Caco-2 (cell line): ENCODE measurements at regions not wholly inside any gene's neighbourhood (a gene's known extent, or its start where the extent isn't known, plus 50 kb on each side); places are given as distances from the start of the nearest gene placed in this dataset.

Experiments used
- BruUV-seq: library from RNA; stranded (reverse); fragments of 400-500 nt; replicated peaks from 2 replicates; lab custom pipeline; 2021; lab: Mats Ljungman, UMichigan
- CTCF ChIA-PET: fragments of 300-600 bp; sonication (Branson Sonifier 250); formaldehyde crosslinking; loops from one replicate; lab custom pipeline; 2022; ENCODE audit warnings: antibody characterized with exemption; lab: Charles Lee
- POLR2A ChIA-PET: fragments of 300-600 bp; sonication (Branson Sonifier 250); formaldehyde crosslinking; loops from one replicate; lab custom pipeline; 2022; ENCODE audit warnings: antibody characterized with exemption; lab: Charles Lee
- DNase-seq, 2 experiments: peaks; one replicate each; pipeline versions ENCODE4 v3.0.0 to v3.0.0-alpha.2; 2020 to 2022
- H3K27me3 ChIP-seq: replicated peaks from 2 replicates; pipeline ENCODE4 v1.6.0; 2011; ENCODE audit warnings: low read length; ENCODE audit not compliant: control insufficient read depth, insufficient read depth
- H3K36me3 ChIP-seq: 2 replicates; pipeline ENCODE4 v1.5.1; 2011; ENCODE audit warnings: low read length; ENCODE audit not compliant: control insufficient read depth, insufficient read depth
- H3K4me1 ChIP-seq: fragments of 250-450 bp; sonication (Bioruptor Pico); 2 replicates; pipeline ENCODE4 v1.5.1; 2020; ENCODE audit warnings: mild to moderate bottlenecking
- H3K4me3 ChIP-seq: 2 replicates; pipeline ENCODE4 v1.5.1; 2011; ENCODE audit warnings: low read depth, mild to moderate bottlenecking, control low read depth, low read length
- H3K9me3 ChIP-seq: fragments of 250-450 bp; sonication (Bioruptor Pico); 2 replicates; pipeline ENCODE4 v1.5.1; 2020; ENCODE audit warnings: mild to moderate bottlenecking, moderate library complexity
- H3K27ac Mint-ChIP-seq: one replicate; pipeline ENCODE4 v1.8.0; 2022; ENCODE audit warnings: mixed read lengths; ENCODE audit not compliant: unreplicated experiment
- H3K27me3 Mint-ChIP-seq: one replicate; pipeline ENCODE4 v1.8.0; 2022; ENCODE audit warnings: mixed read lengths; ENCODE audit not compliant: insufficient read depth, unreplicated experiment
- H3K36me3 Mint-ChIP-seq: one replicate; pipeline ENCODE4 v1.8.0; 2022; ENCODE audit warnings: mild to moderate bottlenecking, mixed read lengths; ENCODE audit not compliant: insufficient read depth, unreplicated experiment
- H3K4me1 Mint-ChIP-seq: one replicate; pipeline ENCODE4 v1.8.0; 2022; ENCODE audit warnings: low read depth, mixed read lengths; ENCODE audit not compliant: unreplicated experiment
- H3K4me3 Mint-ChIP-seq: one replicate; pipeline ENCODE4 v1.8.0; 2022; ENCODE audit warnings: mild to moderate bottlenecking, moderate library complexity, mixed read lengths; ENCODE audit not compliant: unreplicated experiment
- H3K9me3 Mint-ChIP-seq: one replicate; pipeline ENCODE4 v1.8.0; 2022; ENCODE audit warnings: mixed read lengths; ENCODE audit not compliant: unreplicated experiment
- intact Hi-C: fragments of 100-400 bp; cut with micrococcal nuclease; formaldehyde crosslinking; loops from one replicate; pipeline ENCODE4 v1.10.0; 2022; ENCODE audit not compliant: unreplicated experiment
- TF ChIP-seq, protein P1 (sequence below), 2 experiments: fragments of 200-600 bp in 1 of 2; IDR thresholded peaks; 1 replicate in 1 of 2; 2 replicates in 1 of 2; pipeline versions ENCODE4 v1.5.1 to v1.8.0; 2011 to 2022; ENCODE audit warnings: antibody characterized with exemption in 1 of 2, control low read depth in 1 of 2, inconsistent platforms in 1 of 2, low read depth in 1 of 2, low read length in 1 of 2, mild to moderate bottlenecking in 1 of 2, moderate library complexity in 1 of 2; ENCODE audit not compliant: insufficient read depth in 1 of 2, severe bottlenecking in 1 of 2, unreplicated experiment in 1 of 2

DNA sequence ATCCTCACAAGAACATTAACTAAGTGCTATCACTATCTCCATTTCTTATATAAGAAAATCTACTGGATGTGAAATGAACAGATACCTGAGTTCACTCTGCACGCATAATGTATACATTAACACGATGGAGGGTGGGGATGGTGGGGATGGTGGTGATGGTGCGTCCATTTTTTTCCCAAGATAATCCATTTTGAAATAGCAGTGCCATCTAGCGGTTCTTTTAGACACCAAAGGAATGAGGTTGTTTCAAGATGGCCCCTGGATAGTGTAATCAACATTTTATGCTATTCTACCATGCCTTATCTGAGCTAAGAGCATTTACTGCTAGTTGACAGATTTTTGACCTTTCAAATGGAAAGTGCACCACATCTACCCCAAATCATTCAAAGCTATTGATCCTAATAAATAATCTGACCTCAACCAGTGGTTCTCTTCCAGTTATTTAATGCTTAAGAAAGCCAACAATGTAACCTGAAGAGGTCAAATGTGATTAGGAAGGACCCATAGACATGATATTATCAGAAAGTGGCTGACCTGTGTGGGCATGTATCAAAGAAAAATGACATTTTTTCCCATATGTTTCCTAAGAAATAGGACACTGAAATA is 714.7 kb upstream of the TENM4 start:
- TF ChIP-seq, protein P1, sequence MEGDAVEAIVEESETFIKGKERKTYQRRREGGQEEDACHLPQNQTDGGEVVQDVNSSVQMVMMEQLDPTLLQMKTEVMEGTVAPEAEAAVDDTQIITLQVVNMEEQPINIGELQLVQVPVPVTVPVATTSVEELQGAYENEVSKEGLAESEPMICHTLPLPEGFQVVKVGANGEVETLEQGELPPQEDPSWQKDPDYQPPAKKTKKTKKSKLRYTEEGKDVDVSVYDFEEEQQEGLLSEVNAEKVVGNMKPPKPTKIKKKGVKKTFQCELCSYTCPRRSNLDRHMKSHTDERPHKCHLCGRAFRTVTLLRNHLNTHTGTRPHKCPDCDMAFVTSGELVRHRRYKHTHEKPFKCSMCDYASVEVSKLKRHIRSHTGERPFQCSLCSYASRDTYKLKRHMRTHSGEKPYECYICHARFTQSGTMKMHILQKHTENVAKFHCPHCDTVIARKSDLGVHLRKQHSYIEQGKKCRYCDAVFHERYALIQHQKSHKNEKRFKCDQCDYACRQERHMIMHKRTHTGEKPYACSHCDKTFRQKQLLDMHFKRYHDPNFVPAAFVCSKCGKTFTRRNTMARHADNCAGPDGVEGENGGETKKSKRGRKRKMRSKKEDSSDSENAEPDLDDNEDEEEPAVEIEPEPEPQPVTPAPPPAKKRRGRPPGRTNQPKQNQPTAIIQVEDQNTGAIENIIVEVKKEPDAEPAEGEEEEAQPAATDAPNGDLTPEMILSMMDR (IDR thresholded peaks at IDR 0.05; ENCODE audit: insufficient read depth in 1 of 2, low read depth in 1 of 2, low read length in 1 of 2, severe bottlenecking in 1 of 2, unreplicated experiment in 1 of 2) = peak; percentile 61 to 73
- Histone ChIP-seq H3K4me3 (no peak overlapping the region), H3K4me1 (no peaks in the 10 kb centered on the region), H3K27me3 (no peaks in the 10 kb centered on the region), H3K36me3 (no peaks in the 10 kb centered on the region; the same call in 1 of the 2 replicates), H3K9me3 (no peaks in the 10 kb centered on the region)
- Mint-ChIP-seq H3K36me3 (no peaks in the 10 kb centered on the region), H3K4me3 (no peak overlapping the region), H3K9me3 (no peaks in the 10 kb centered on the region), H3K27ac (no peak overlapping the region), H3K4me1 (no peaks in the 10 kb centered on the region), H3K27me3 (peaks cover 5% of the 10 kb centered on the region)
- ChIA-PET CTCF (interaction anchor here (1.1 kb wide), 2 partner anchors 12 to 447 kb away, joined by 3 read pairs; no protein-coding TSS in a partner anchor), POLR2A (no interaction called here)
- no TSS peak for BruUV-seq
- intact Hi-C loops = loop anchor here (1.0 to 2.0 kb wide), 4 partner anchors 393 to 1082 kb away; no protein-coding TSS in a partner anchor
- DNase-seq = peak in 1 of 2 experiments; percentile 63

DNA sequence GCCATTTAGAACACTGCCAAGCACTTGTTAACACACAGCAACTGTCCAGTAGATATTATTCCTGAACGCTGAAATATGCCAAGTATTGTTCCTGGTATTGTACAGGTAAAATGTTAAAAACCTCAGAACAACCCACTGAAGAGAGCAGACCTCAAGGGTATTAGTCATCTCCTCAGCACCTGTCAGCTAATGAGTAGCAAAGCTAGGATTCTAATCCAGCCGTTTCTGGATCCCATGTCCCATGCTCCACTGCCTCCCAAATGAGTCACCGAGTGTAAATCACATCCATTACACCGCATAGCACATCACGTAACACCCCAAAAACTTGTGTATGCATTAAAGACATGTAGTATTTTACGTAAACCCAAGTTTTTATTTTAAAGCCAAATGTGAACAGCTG is 705.4 kb upstream of the TENM4 start:
- Histone ChIP-seq H3K4me1 (no peaks in the 10 kb centered on the region), H3K36me3 (no peaks in the 10 kb centered on the region), H3K4me3 (no peak overlapping the region), H3K27me3 (no peaks in the 10 kb centered on the region), H3K9me3 (no peaks in the 10 kb centered on the region)
- ChIA-PET CTCF (interaction anchor here (0.6 kb wide), 1 partner anchor 1350 kb away, joined by 7 read pairs; no protein-coding TSS in a partner anchor), POLR2A (no interaction called here)
- Mint-ChIP-seq H3K27ac (no peak overlapping the region), H3K4me1 (no peaks in the 10 kb centered on the region), H3K9me3 (no peaks in the 10 kb centered on the region), H3K36me3 (no peaks in the 10 kb centered on the region), H3K27me3 (peaks cover 6% of the 10 kb centered on the region), H3K4me3 (no peak overlapping the region)
- intact Hi-C loops = no loop called here
- DNase-seq = no peak
- no TSS peak for BruUV-seq
- TF ChIP-seq, protein P1 (IDR thresholded peaks at IDR 0.05; ENCODE audit: insufficient read depth in 1 of 2, low read depth in 1 of 2, low read length in 1 of 2, severe bottlenecking in 1 of 2, unreplicated experiment in 1 of 2) = no peak

DNA sequence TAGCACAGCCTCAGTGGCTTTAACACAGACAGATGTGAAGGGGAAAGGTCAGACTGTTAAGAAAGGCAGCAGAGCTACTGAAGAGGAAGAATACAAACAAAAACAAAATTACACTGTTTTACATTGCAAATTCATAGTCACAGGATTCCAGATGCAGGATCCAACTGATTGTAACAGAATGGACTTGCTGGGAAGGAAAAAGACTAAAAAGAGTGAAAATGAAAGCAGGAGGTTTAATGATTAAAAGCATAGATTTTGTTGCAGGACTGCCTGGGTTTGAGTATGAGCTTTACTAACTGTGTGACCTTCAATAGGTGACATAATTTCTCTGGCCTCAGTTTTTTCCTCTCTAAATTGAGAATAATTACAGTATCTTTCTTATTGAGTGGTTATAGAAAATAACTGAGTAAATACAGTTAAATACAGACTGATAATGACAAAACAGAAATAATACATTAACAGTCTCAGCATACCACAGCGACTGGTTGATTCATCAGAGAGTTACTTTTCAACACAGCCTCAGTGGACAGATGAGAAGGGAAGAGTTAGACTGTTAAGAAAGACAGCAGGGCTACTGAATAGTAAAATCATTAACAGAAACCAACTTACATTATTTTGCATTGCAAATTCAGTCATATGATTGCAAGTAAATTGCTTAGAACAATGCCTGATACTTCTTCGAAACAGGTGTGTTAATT is 704.2 kb upstream of the TENM4 start:
- Histone ChIP-seq H3K36me3 (no peaks in the 10 kb centered on the region), H3K9me3 (no peaks in the 10 kb centered on the region), H3K4me1 (no peaks in the 10 kb centered on the region), H3K27me3 (no peaks in the 10 kb centered on the region), H3K4me3 (no peak overlapping the region)
- peaks cover 6% of the 10 kb centered on the region for H3K27me3 Mint-ChIP-seq
- no peaks in the 10 kb centered on the region for H3K4me1 Mint-ChIP-seq
- TF ChIP-seq, protein P1 (IDR thresholded peaks at IDR 0.05; ENCODE audit: insufficient read depth in 1 of 2, low read depth in 1 of 2, low read length in 1 of 2, severe bottlenecking in 1 of 2, unreplicated experiment in 1 of 2) = no peak
- H3K36me3 Mint-ChIP-seq = no peaks in the 10 kb centered on the region
- no peak for DNase-seq
- H3K9me3 Mint-ChIP-seq = no peaks in the 10 kb centered on the region
- no peak overlapping the region for H3K4me3 Mint-ChIP-seq
- intact Hi-C loops = no loop called here
- POLR2A ChIA-PET = no interaction called here
- CTCF ChIA-PET = no interaction called here
- no peak overlapping the region for H3K27ac Mint-ChIP-seq
- BruUV-seq = no TSS peak
